SU-DHL-6 (cell line): ENCODE measurements at regions not wholly inside any gene's neighbourhood (a gene's known extent, or its start where the extent isn't known, plus 50 kb on each side); places are given as distances from the start of the nearest gene placed in this dataset.

Experiments
- H2AFZ ChIP-seq: fragments of 200-600 bp; sonication (generic); 2 replicates; pipeline ENCODE4 v1.6.1; 2014; ENCODE audit warnings: low read depth, mild to moderate bottlenecking, moderate library complexity, mixed read lengths, antibody characterized with exemption, low read length; ENCODE audit not compliant: severe bottlenecking
- H3F3A ChIP-seq: fragments of 200-600 bp; shearing (Covaris generic); 2 replicates; pipeline ENCODE4 v1.6.0; 2016; ENCODE audit warnings: antibody characterized with exemption, mild to moderate bottlenecking; ENCODE audit not compliant: insufficient read depth
- H3K27ac ChIP-seq: fragments of 200-600 bp; sonication (generic); 2 replicates; pipeline ENCODE4 v1.5.1; 2016; ENCODE audit warnings: low read depth, mild to moderate bottlenecking, low read length, moderate library complexity, mixed read lengths
- H3K27me3 ChIP-seq: fragments of 200-600 bp; sonication (generic), shearing (Covaris generic); 2 replicates; pipeline ENCODE4 v1.6.0; 2014; ENCODE audit warnings: mild to moderate bottlenecking, low read length
- H3K36me3 ChIP-seq: fragments of 200-600 bp; sonication (generic); 2 replicates; pipeline ENCODE4 v1.6.1; 2014; ENCODE audit warnings: mild to moderate bottlenecking, low read length, mixed read lengths
- H3K4me2 ChIP-seq: fragments of 300-600, 200-600 bp; shearing (Covaris generic), sonication (generic); 2 replicates; pipeline ENCODE4 v1.6.0; 2014; ENCODE audit warnings: low read length, low read depth, mild to moderate bottlenecking; ENCODE audit not compliant: poor library complexity, severe bottlenecking
- H3K4me3 ChIP-seq: fragments of 200-600 bp; sonication (generic); 2 replicates; pipeline ENCODE4 v1.5.1; 2014; ENCODE audit warnings: antibody characterized with exemption, low read length, mild to moderate bottlenecking, mixed read lengths; ENCODE audit not compliant: insufficient read depth, poor library complexity, severe bottlenecking
- H3K79me2 ChIP-seq: fragments of 200-600 bp; sonication (generic); 2 replicates; pipeline ENCODE4 v1.6.1; 2014; ENCODE audit warnings: mild to moderate bottlenecking, low read length, moderate library complexity; ENCODE audit not compliant: insufficient read depth
- H3K9ac ChIP-seq: fragments of 200-600 bp; sonication (generic); 2 replicates; pipeline ENCODE4 v1.7.0; 2014; ENCODE audit warnings: mild to moderate bottlenecking, low read length
- H3K9me2 ChIP-seq: fragments of 200-600 bp; sonication (generic); replicated peaks from 2 replicates; pipeline ENCODE4 v1.6.1; 2014; ENCODE audit warnings: low read length; ENCODE audit not compliant: insufficient read depth
- H3K9me3 ChIP-seq: fragments of 200-600 bp; sonication (generic); 2 replicates; pipeline ENCODE4 v1.6.1; 2014; ENCODE audit warnings: low read length, mixed read lengths; ENCODE audit not compliant: insufficient read depth
- H4K20me1 ChIP-seq: fragments of 200-600 bp; sonication (generic); 2 replicates; pipeline ENCODE4 v1.6.1; 2014; ENCODE audit warnings: low read depth, mild to moderate bottlenecking, antibody characterized with exemption, low read length, moderate library complexity, mixed read lengths
- EZH2phosphoT487 ChIP-seq: fragments of 200-600 bp; sonication (generic), shearing (Covaris generic); conservative IDR thresholded peaks from 2 replicates; pipeline ENCODE4 v1.6.1; 2018; ENCODE audit warnings: mild to moderate bottlenecking, antibody characterized with exemption, low read length, moderate library complexity, mixed read lengths
- TF ChIP-seq, protein P1 (sequence below): fragments of 200-600 bp; sonication (generic); IDR thresholded peaks from one replicate; pipeline ENCODE4 v1.5.1; 2017; ENCODE audit warnings: antibody characterized with exemption, mild to moderate bottlenecking, low read length, moderate library complexity; ENCODE audit not compliant: insufficient read depth, poor library complexity, severe bottlenecking

DNA sequence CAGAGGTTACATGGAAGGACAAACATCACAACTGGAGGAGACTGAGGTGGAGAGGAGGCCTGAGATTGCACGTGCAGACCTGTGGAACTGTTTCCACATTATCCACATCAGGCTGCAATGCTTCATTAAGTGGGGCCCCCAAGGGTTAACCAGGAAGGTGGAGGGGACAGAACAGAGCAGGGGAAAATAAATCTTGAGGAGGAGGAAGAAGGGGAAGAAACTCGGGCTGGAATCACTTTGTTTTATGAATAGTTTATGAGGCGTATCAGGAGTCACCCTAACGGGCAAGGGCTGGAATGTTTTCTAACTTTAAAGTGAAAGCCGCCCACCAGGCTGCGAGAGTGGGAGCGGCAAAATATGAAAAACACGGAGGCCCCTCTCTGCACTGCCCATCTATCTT, 154.9 kb downstream of the WNT5A start:
- Histone ChIP-seq H3K9me3 (no peaks in the 10 kb centered on the region), H2AFZ (no peak overlapping the region), H3K79me2 (no peaks in the 10 kb centered on the region), H3K27ac (no peak overlapping the region), H3F3A (no peaks in the 10 kb centered on the region), H3K27me3 (no peaks in the 10 kb centered on the region), H3K36me3 (no peaks in the 10 kb centered on the region), H3K9ac (no peak overlapping the region), H3K4me2 (no peak overlapping the region), H3K4me3 (no peak overlapping the region), H4K20me1 (no peaks in the 10 kb centered on the region), H3K9me2 (no peaks in the 10 kb centered on the region)
- TF ChIP-seq, protein P1, sequence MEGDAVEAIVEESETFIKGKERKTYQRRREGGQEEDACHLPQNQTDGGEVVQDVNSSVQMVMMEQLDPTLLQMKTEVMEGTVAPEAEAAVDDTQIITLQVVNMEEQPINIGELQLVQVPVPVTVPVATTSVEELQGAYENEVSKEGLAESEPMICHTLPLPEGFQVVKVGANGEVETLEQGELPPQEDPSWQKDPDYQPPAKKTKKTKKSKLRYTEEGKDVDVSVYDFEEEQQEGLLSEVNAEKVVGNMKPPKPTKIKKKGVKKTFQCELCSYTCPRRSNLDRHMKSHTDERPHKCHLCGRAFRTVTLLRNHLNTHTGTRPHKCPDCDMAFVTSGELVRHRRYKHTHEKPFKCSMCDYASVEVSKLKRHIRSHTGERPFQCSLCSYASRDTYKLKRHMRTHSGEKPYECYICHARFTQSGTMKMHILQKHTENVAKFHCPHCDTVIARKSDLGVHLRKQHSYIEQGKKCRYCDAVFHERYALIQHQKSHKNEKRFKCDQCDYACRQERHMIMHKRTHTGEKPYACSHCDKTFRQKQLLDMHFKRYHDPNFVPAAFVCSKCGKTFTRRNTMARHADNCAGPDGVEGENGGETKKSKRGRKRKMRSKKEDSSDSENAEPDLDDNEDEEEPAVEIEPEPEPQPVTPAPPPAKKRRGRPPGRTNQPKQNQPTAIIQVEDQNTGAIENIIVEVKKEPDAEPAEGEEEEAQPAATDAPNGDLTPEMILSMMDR: no peak
- TF ChIP-seq EZH2phosphoT487: no peak

DNA sequence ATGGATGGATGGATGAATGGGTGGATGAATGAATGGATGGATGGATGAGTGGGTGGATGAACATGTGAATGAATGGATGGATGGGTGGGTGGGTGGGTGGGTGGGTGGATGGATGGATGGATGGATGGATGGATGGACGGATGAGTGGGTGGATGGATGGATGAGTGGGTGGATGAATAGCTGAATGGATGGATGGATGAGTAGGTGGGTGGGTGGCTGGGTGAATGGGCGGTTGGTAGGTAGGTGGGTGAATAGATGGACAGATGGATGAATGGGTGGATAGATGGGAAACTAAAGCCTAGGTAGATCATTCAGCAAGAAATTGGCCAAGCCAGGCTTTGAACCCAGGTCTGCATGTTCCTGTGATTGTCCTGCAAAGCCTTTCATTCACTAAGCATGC, 155.6 kb downstream of the WNT5A start:
- no peaks in the 10 kb centered on the region for H3K9me2 ChIP-seq
- H2AFZ ChIP-seq: no peak overlapping the region
- H3K79me2 ChIP-seq: no peaks in the 10 kb centered on the region
- H3K4me2 ChIP-seq: no peak overlapping the region
- H3K36me3 ChIP-seq: no peaks in the 10 kb centered on the region
- no peak overlapping the region for H3K27ac ChIP-seq
- H4K20me1 ChIP-seq: no peaks in the 10 kb centered on the region
- no peaks in the 10 kb centered on the region for H3F3A ChIP-seq
- H3K9ac ChIP-seq: no peak overlapping the region
- no peak overlapping the region for H3K4me3 ChIP-seq
- TF ChIP-seq EZH2phosphoT487: no peak
- TF ChIP-seq, protein P1: no peak
- H3K9me3 ChIP-seq: no peaks in the 10 kb centered on the region
- H3K27me3 ChIP-seq: no peaks in the 10 kb centered on the region

DNA sequence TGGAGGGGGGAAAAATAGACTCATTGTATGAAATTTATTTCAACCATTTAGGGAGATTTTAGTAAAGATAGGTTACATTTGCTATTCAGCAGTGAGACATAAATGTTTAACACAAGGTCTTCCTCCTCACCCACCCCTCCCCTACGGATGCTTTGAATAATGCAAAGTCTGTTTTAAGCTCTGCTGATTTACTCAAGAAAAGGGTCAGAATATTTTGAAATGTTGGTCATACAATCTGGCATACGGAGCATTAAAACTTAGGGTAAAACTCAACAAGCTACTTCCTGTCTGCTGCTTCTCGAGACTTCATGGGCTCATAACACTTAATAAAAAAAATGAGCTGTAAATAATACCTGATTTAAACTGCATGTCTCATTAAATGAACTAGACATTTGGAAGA, 156.3 kb downstream of the WNT5A start:
- Histone ChIP-seq H3K36me3 (no peaks in the 10 kb centered on the region), H3K4me2 (no peak overlapping the region), H3K79me2 (no peaks in the 10 kb centered on the region), H3F3A (no peaks in the 10 kb centered on the region), H3K27me3 (no peaks in the 10 kb centered on the region), H3K9me2 (no peaks in the 10 kb centered on the region), H3K9me3 (no peaks in the 10 kb centered on the region), H4K20me1 (no peaks in the 10 kb centered on the region), H2AFZ (no peak overlapping the region), H3K9ac (no peak overlapping the region), H3K4me3 (no peak overlapping the region), H3K27ac (no peak overlapping the region)
- TF ChIP-seq, protein P1: no peak
- TF ChIP-seq EZH2phosphoT487: no peak
